GM13977 (cell line): ENCODE measurements at regions not wholly inside any gene's neighbourhood (a gene's known extent, or its start where the extent isn't known, plus 50 kb on each side); places are given as distances from the start of the nearest gene placed in this dataset.

Experiments
- DNase-seq: peaks from one replicate; pipeline ENCODE4 v3.0.0; 2012; ENCODE audit warnings: low spot score
- CTCF ChIP-seq: IDR thresholded peaks from 2 replicates; pipeline ENCODE4 v1.5.1; 2012; ENCODE audit warnings: mild to moderate bottlenecking, control low read depth; ENCODE audit not compliant: insufficient read depth; ENCODE audit errors: extremely low read depth, missing control alignments
- in situ Hi-C: fragments of 300-500 bp; cut with MboI; formaldehyde crosslinking; loops from one replicate; pipeline ENCODE4 v1.12.0; 2022; ENCODE audit warnings: low sequenced_read_pairs, low pct_unique_long_range_greater_than_20kb, mixed read lengths, inconsistent platforms; ENCODE audit not compliant: unreplicated experiment

DNA sequence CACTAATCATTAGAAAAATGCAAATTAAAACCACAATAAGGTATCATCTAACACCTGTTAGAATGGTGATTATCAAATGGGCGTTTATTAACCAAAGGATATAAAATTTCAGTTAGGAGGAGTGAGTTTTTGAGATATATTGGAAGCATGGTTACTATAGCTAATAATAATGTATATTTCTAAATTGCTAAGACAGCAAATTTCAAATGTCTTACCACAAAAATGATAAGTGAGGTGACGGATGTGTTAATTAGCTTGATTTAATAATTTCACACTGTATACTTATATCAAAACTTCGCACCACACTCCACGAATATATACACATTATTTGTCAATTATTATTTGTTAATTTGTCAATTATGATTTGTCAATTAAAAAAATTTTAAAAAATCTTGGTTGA lies 227.2 kb upstream of the DDX18 start:
- TF ChIP-seq CTCF = no peak
- in situ Hi-C loops = no loop called here
- DNase-seq = no peak

DNA sequence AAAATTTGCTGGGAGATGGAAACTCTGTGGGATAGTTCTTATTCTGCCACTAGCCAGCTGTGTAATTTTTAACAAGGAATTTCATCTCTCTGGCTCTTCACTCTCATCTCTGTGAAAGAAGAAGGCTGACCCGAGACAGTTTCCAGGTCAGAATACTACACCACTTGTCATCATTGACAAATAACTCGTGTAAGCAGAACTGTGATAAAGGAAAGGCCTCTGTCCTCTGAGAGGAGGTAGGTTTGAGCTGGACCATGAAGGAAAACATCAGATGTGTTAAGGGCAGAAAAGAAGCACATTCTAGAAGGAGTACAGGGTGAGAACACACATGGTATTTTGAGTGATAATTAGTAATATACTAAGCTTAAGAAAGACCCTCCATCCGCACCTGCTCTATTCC lies 211.4 kb upstream of the DDX18 start:
- in situ Hi-C loops = no loop called here
- no peak for DNase-seq
- no peak for TF ChIP-seq CTCF

DNA sequence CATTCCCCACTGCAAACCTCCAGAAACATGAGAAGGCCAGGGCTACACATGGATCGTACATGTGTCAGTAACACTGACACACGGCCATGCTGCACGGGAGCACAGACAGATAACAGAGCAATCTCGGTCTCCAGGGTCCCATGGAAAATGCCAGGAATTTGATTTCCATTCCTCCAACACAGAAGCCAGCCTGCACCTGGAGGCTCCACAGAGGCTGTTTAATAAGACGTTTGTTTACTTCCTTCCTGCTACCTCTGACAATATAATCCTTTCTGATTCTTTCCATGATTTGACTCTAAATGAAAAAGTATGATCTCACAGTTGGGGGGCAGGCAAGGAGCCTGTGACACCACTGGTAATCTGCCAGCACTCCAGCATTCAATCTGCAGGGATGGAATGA lies 210.9 kb upstream of the DDX18 start:
- TF ChIP-seq CTCF = no peak
- DNase-seq = no peak
- in situ Hi-C loops = no loop called here

GRCh38 chr2:117607202-117607601 lies 207.3 kb upstream of the DDX18 start:
- DNase-seq = no peak
- in situ Hi-C loops = no loop called here
- TF ChIP-seq CTCF = no peak

GRCh38 chr2:117613101-117613500 lies 201.4 kb upstream of the DDX18 start:
- in situ Hi-C loops = no loop called here
- TF ChIP-seq CTCF = no peak

DNA sequence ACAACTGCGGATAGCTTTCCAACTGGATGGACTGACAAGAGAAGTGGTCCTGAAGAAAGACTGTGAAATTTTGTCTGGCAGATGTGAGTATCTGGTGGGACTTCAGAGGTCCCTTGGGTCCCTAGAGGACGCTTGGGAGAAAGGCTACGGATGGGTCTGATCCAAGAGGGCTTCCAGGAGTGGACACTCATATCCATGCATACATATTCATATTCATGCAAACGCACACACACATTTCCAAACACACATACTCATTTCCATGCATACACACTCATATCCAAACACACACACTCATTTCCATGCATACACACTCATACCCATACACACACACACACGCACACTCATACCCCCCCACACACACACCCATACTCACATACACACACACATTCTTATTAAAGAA lies 200.2 kb upstream of the DDX18 start:
- no peak for DNase-seq
- TF ChIP-seq CTCF = no peak
- in situ Hi-C loops = no loop called here

More at GRCh38 chr2:117613101-117613500, 201.4 kb upstream of the DDX18 start:
- no peak for DNase-seq
